ENCODE measurements at regions not wholly inside any gene's neighbourhood (a gene's known extent, or its start where the extent isn't known, plus 50 kb on each side); places are given as distances from the start of the nearest gene placed in this dataset.

DNA sequence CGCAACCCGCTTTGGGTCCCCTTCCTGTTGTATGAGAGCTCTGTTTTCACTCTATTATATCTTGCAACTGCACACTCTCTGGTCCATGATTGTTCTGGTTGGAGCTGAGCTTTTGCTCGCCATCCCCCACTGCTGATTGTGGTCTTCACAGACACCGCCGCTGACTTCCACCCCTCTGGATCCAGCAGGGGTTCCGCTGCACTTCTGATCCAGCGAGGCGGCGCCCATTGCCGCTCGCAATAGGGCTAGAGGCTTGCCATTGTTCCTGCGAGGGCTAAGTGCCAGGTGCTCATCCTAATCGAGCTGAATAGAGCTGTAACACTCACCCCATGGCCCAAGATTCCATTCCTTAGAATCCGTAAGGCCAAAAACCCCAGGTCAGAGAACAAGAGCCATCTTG, 1905.8 kb upstream of the RAG2 start:
- TF ChIP-seq, protein P1, sequence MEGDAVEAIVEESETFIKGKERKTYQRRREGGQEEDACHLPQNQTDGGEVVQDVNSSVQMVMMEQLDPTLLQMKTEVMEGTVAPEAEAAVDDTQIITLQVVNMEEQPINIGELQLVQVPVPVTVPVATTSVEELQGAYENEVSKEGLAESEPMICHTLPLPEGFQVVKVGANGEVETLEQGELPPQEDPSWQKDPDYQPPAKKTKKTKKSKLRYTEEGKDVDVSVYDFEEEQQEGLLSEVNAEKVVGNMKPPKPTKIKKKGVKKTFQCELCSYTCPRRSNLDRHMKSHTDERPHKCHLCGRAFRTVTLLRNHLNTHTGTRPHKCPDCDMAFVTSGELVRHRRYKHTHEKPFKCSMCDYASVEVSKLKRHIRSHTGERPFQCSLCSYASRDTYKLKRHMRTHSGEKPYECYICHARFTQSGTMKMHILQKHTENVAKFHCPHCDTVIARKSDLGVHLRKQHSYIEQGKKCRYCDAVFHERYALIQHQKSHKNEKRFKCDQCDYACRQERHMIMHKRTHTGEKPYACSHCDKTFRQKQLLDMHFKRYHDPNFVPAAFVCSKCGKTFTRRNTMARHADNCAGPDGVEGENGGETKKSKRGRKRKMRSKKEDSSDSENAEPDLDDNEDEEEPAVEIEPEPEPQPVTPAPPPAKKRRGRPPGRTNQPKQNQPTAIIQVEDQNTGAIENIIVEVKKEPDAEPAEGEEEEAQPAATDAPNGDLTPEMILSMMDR (IDR thresholded peaks at IDR 0.05) = no peak
- no peak for TF ChIP-seq POLR2A (IDR thresholded peaks at IDR 0.05)
- intact Hi-C loops (cut with DNase I) = no loop called here
- Histone ChIP-seq H3K27ac (no peak overlapping the region), H3K36me3 (no peaks in the 10 kb centered on the region), H3K4me3 (replicated peaks in 1 of 3) (no peak overlapping the region), H3K9me3 (no peaks in the 10 kb centered on the region), H3K4me1 (no peaks in the 10 kb centered on the region), H3K27me3 (no peaks in the 10 kb centered on the region)
- WGBS, 2 donors = 95 to 97% methylated on average over 11 to 14 of the region's 14 CpGs
- DNase-seq = no peak

DNA sequence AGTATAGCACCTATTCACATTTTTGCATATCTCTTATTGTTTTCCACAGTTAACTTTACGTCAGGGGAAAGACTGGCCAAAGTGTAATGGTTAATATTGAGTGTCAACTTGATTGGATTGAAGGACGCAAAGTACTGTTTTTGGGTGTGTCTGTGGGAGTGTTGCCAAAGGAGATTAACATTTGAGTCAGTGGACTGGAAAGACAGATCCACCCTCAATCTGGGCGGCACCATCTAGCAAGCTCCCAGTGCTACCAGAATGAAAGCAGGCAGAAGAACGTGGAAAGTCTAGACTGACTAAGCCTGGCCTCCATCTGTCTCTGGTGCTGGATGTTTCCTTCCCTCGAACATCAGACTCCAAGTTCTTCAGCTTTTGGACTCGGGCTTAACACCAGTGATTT, 1900.7 kb upstream of the RAG2 start:
- Histone ChIP-seq H3K4me3 (replicated peaks in 1 of 3) (no peak overlapping the region), H3K36me3 (no peaks in the 10 kb centered on the region), H3K27me3 (no peaks in the 10 kb centered on the region), H3K27ac (no peak overlapping the region), H3K4me1 (no peaks in the 10 kb centered on the region), H3K9me3 (no peaks in the 10 kb centered on the region)
- TF ChIP-seq, protein P1 (IDR thresholded peaks at IDR 0.05) = no peak
- no peak for TF ChIP-seq POLR2A (IDR thresholded peaks at IDR 0.05)
- no peak for DNase-seq
- 75 to 82% methylated on average over 6 of the region's 6 CpGs for WGBS, 2 donors
- intact Hi-C loops (cut with DNase I) = no loop called here

DNA sequence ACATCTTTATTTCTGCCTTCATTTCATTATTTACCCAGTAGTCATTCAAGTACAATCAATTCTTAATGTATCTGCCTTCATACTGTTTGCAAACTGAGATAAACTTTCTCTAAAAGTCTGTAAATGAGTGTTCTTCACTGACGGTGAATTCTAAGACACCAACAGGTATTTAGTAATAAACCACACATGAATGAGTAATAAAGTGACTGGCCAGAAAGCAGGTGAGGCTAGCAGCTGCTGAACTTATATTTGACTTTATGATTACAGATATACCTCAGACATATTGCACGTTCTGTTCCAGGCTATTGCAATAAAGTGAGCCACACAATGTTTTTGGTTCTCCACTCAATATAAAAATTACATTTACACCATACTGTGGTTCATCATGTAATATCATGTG, 1894.0 kb upstream of the RAG2 start:
- TF ChIP-seq POLR2A (IDR thresholded peaks at IDR 0.05) = no peak
- TF ChIP-seq, protein P1 (IDR thresholded peaks at IDR 0.05) = no peak
- intact Hi-C loops (cut with DNase I) = no loop called here
- no peaks in the 10 kb centered on the region for H3K36me3 ChIP-seq
- no peaks in the 10 kb centered on the region for H3K4me1 ChIP-seq
- WGBS, 2 donors = 88 to 90% methylated on average over 2 of the region's 2 CpGs
- no peaks in the 10 kb centered on the region for H3K27me3 ChIP-seq
- no peak for DNase-seq
- H3K4me3 ChIP-seq (replicated peaks in 1 of 3) = no peak overlapping the region
- no peak overlapping the region for H3K27ac ChIP-seq
- H3K9me3 ChIP-seq = no peaks in the 10 kb centered on the region

DNA sequence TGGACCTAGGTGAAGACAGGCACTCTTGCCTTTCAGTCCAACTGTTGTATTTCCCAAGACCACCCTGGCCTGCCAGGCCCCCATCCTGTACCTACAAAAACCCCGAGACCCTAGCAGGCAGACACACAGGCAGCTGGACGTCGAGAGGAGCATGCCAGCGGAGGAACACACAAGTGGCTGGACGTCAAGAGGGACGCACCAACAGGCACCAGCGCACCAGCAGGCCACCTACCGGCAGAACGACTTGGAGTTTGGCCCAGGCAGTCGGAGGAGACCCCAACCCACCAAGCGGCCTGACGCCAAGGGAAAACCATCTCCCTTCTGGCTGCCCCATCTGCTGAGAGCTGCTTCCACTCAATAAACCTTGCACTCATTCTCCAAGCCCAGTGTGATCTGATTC, 1883.4 kb upstream of the RAG2 start:
- Histone ChIP-seq H3K4me1 (no peaks in the 10 kb centered on the region), H3K9me3 (no peaks in the 10 kb centered on the region), H3K36me3 (no peaks in the 10 kb centered on the region), H3K4me3 (replicated peaks in 1 of 3) (no peak overlapping the region), H3K27ac (no peak overlapping the region), H3K27me3 (no peaks in the 10 kb centered on the region)
- intact Hi-C loops (cut with DNase I) = no loop called here
- DNase-seq = no peak
- WGBS, 2 donors = 93 to 95% methylated on average over 12 of the region's 12 CpGs
- TF ChIP-seq, protein P1 (IDR thresholded peaks at IDR 0.05) = no peak
- TF ChIP-seq POLR2A (IDR thresholded peaks at IDR 0.05) = no peak

DNA sequence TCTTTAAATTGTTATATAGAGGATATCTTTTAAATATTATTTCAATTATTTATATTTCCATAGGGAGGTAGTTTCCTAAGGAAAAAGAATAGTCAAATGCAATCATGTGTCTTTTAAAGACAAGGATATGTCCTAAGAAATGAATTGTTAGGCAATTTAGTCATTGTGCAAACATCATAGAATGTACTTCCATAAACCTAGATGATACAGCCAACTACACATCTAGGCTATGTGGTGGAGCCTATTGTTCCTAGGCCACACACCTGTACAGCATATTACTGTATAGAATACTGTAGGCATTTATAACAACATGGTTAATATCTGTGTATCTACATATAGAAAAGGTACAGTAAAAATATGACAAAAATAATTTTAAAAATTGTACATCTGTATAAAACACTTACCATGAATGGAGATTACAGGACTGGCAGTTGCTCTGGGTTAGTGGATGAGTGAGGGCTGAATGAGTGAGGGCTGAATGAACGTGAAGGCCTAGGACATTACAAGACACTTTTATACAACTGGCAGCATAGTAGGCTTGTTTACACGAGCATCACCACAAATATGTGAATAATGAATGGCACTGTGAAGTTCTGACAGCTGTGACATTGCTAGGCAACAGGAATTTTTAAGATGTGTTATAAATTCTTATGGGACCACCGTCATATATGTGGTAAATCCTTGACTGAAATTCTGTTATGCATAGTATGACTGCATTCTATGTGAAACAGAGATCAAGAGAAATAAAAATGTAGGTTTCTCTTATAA, 1879.0 kb upstream of the RAG2 start:
- DNase-seq = no peak
- H3K36me3 ChIP-seq = no peaks in the 10 kb centered on the region
- H3K27ac ChIP-seq = no peak overlapping the region
- intact Hi-C loops (cut with DNase I) = no loop called here
- no peak for TF ChIP-seq POLR2A (IDR thresholded peaks at IDR 0.05)
- TF ChIP-seq, protein P1 (IDR thresholded peaks at IDR 0.05) = no peak
- no peaks in the 10 kb centered on the region for H3K27me3 ChIP-seq
- H3K4me3 ChIP-seq (replicated peaks in 1 of 3) = no peak overlapping the region
- no peaks in the 10 kb centered on the region for H3K4me1 ChIP-seq
- no peaks in the 10 kb centered on the region for H3K9me3 ChIP-seq
- WGBS, 2 donors = 55 to 84% methylated on average over 3 of the region's 3 CpGs
